B cell (primary cell): ENCODE measurements at regions not wholly inside any gene's neighbourhood (a gene's known extent, or its start where the extent isn't known, plus 50 kb on each side); places are given as distances from the start of the nearest gene placed in this dataset.

Source experiments
- ATAC-seq: fragments of 200-7000 bp; cut with Tn5 transposase; one replicate; pipeline ENCODE4 v1.10.0; 2021; ENCODE audit warnings: low read depth, mild to moderate bottlenecking, moderate number of reproducible peaks, moderate library complexity
- CTCF ChIA-PET: fragments of 350-600 bp; sonication (Branson Sonifier 250); formaldehyde crosslinking; loops from one replicate; lab custom pipeline; 2021; ENCODE audit warnings: antibody characterized with exemption, inconsistent platforms; lab: Charles Lee
- POLR2A ChIA-PET: fragments of 350-600 bp; sonication (Branson Sonifier 250); formaldehyde crosslinking; loops from one replicate; lab custom pipeline; 2021; ENCODE audit warnings: antibody characterized with exemption; lab: Charles Lee
- DNase-seq: peaks from one replicate; pipeline ENCODE4 v3.0.0; 2013
- H2AFZ ChIP-seq: 2 replicates; pipeline ENCODE4 v1.6.1; 2012; ENCODE audit warnings: mild to moderate bottlenecking, low read depth, low read length; ENCODE audit not compliant: insufficient read depth, poor library complexity, severe bottlenecking
- H3K27ac ChIP-seq, 2 donors: 1 replicate in 1 of 2; 2 replicates in 1 of 2; pipeline ENCODE4 v1.5.1; 2012 to 2013; ENCODE audit warnings: low read length in 2 of 2, mild to moderate bottlenecking in 2 of 2, moderate library complexity in 1 of 2
- H3K27me3 ChIP-seq, 4 experiments: fragments of 200-600 bp in 1 of 4; sonication (generic) in 1 of 4; replicated peaks in 1 of 4; 1 replicate in 2 of 4; 2 replicates in 2 of 4; pipeline versions ENCODE4 v1.6.1 to v1.7.0; 2013 to 2016; ENCODE audit warnings: low read length in 3 of 4, mild to moderate bottlenecking in 2 of 4, mixed read lengths in 1 of 4, moderate library complexity in 1 of 4; ENCODE audit not compliant: insufficient read depth in 4 of 4, control insufficient read depth in 3 of 4; ENCODE audit errors: control extremely low read depth in 1 of 4
- H3K36me3 ChIP-seq, 2 experiments: replicated peaks in 1 of 2; 1 replicate in 1 of 2; 2 replicates in 1 of 2; pipeline versions ENCODE4 v1.6.1 to v1.7.1; 2013; ENCODE audit warnings: low read length in 1 of 2; ENCODE audit not compliant: insufficient read depth in 2 of 2, control insufficient read depth in 1 of 2; ENCODE audit errors: control extremely low read depth in 1 of 2, extremely low read depth in 1 of 2
- H3K4me1 ChIP-seq, 2 donors: fragments of 200-600 bp in 1 of 2; sonication (generic) in 1 of 2; 1 replicate in 1 of 2; 2 replicates in 1 of 2; pipeline versions ENCODE4 v1.5.1 to v1.6.1; 2013 to 2017; ENCODE audit warnings: low read length in 2 of 2; ENCODE audit not compliant: control insufficient read depth in 2 of 2, insufficient read depth in 2 of 2
- H3K4me2 ChIP-seq: replicated peaks from 2 replicates; pipeline ENCODE3; 2012; ENCODE audit warnings: mild to moderate bottlenecking, low read depth, low read length; ENCODE audit not compliant: poor library complexity, severe bottlenecking
- H3K4me3 ChIP-seq, 5 experiments: fragments of 200-600 bp in 1 of 5; sonication (generic) in 1 of 5; 1 replicate in 3 of 5; 2 replicates in 2 of 5; pipeline versions ENCODE4 v1.5.1 to v1.7.0; 2011 to 2016; ENCODE audit warnings: low read length in 4 of 5, mild to moderate bottlenecking in 4 of 5, low read depth in 2 of 5, control low read depth in 1 of 5, moderate library complexity in 1 of 5; ENCODE audit not compliant: insufficient read depth in 1 of 5; ENCODE audit errors: control extremely low read depth in 1 of 5, extremely low read depth in 1 of 5
- H3K79me2 ChIP-seq: fragments of 200-600 bp; sonication (generic); one replicate; pipeline ENCODE4 v1.6.0; 2016; ENCODE audit warnings: low read length; ENCODE audit not compliant: control insufficient read depth, insufficient read depth
- H3K9ac ChIP-seq: fragments of 200-600 bp; sonication (generic); 2 replicates; pipeline ENCODE4 v1.6.1; 2017; ENCODE audit warnings: mild to moderate bottlenecking, low read length, moderate library complexity
- H3K9me3 ChIP-seq, 3 donors: one replicate each; pipeline versions ENCODE4 v1.6.1 to v1.7.1; 2013; ENCODE audit warnings: low read length in 2 of 3; ENCODE audit not compliant: control insufficient read depth in 2 of 3, insufficient read depth in 1 of 3; ENCODE audit errors: control extremely low read depth in 1 of 3
- H4K20me1 ChIP-seq: 2 replicates; pipeline ENCODE4 v1.6.0; 2012; ENCODE audit warnings: mild to moderate bottlenecking, low read length; ENCODE audit not compliant: insufficient read depth, control insufficient read depth, poor library complexity, severe bottlenecking
- H3K27ac Mint-ChIP-seq: one replicate; pipeline ENCODE4 v1.8.0; 2021; ENCODE audit warnings: mixed read lengths
- H3K27me3 Mint-ChIP-seq: one replicate; pipeline ENCODE4 v1.8.0; 2021; ENCODE audit warnings: mixed read lengths
- H3K4me1 Mint-ChIP-seq: one replicate; pipeline ENCODE4 v1.8.0; 2021; ENCODE audit warnings: mixed read lengths
- H3K4me3 Mint-ChIP-seq: one replicate; pipeline ENCODE4 v1.8.0; 2021; ENCODE audit warnings: mixed read lengths
- H3K9me3 Mint-ChIP-seq: one replicate; pipeline ENCODE4 v1.8.0; 2022; ENCODE audit warnings: mixed read lengths; ENCODE audit not compliant: insufficient read depth
- CTCF ChIP-seq: fragments of 200-600 bp; IDR thresholded peaks from one replicate; pipeline ENCODE4 v1.8.0; 2022; ENCODE audit warnings: antibody characterized with exemption, mild to moderate bottlenecking
- EZH2 ChIP-seq: IDR thresholded peaks from 2 replicates; pipeline ENCODE4 v1.6.1; 2012; ENCODE audit warnings: borderline replicate concordance, low read depth, mild to moderate bottlenecking, moderate library complexity, low read length; ENCODE audit not compliant: insufficient read depth, poor library complexity, severe bottlenecking
- WGBS: methylation state at CpG from one replicate; pipeline ENCODE4 v1.1.5; 2013; ENCODE audit warnings: missing lambda C conversion rate; ENCODE audit not compliant: insufficient coverage; 5-methylcytosine and 5-hydroxymethylcytosine counted together
- intact Hi-C: fragments of 100-400 bp; cut with micrococcal nuclease; formaldehyde crosslinking; loops from one replicate; pipeline ENCODE4 v1.10.0; 2022

- Histone ChIP-seq H4K20me1 (no peaks in the 10 kb centered on the region), H3K79me2 (no peaks in the 10 kb centered on the region), H3K27me3 (no peaks in the 10 kb centered on the region), H3K27ac (no peak overlapping the region), H3K9me3 (peaks cover 2 to 13% (median 9%) of the 10 kb centered on the region in 3 donors), H2AFZ (no peak overlapping the region), H3K36me3 (no peaks in the 10 kb centered on the region), H3K4me3 (no peak overlapping the region), H3K4me1 (peaks cover 7 to 9% of the 10 kb centered on the region in 2 donors), H3K4me2 (no peak overlapping the region), H3K9ac (no peak overlapping the region)
- intact Hi-C loops = no loop called here
- H3K9me3 Mint-ChIP-seq = peaks cover 2% of the 10 kb centered on the region
- TF ChIP-seq EZH2 = no peak
- TF ChIP-seq CTCF = no peak
- no peak for DNase-seq
- ChIA-PET POLR2A (no interaction called here), CTCF (no interaction called here)
- H3K4me1 Mint-ChIP-seq = peaks cover 6% of the 10 kb centered on the region
- H3K27ac Mint-ChIP-seq = no peak overlapping the region
- H3K27me3 Mint-ChIP-seq = peaks cover 2% of the 10 kb centered on the region
- ATAC-seq = no peak
- no peak overlapping the region for H3K4me3 Mint-ChIP-seq
Observed at GRCh38 chr12:93306636-93307035, 71.1 kb upstream of the NUDT4 start.

GRCh38 chr12:93308281-93308680 is 69.4 kb upstream of the NUDT4 start:
- H3K4me3 ChIP-seq = no peak overlapping the region
- no peaks in the 10 kb centered on the region for H4K20me1 ChIP-seq
- CTCF ChIA-PET = no interaction called here
- H3K9me3 ChIP-seq = peaks cover 2 to 13% (median 9%) of the 10 kb centered on the region in 3 donors
- ATAC-seq (no peak), DNase-seq (no peak)
- peaks cover 2% of the 10 kb centered on the region for H3K9me3 Mint-ChIP-seq
- peaks cover 2% of the 10 kb centered on the region for H3K27me3 Mint-ChIP-seq
- no peak overlapping the region for H3K27ac ChIP-seq
- intact Hi-C loops = no loop called here
- POLR2A ChIA-PET = interaction anchor here (0.7 kb wide), 1 partner anchor 203 kb away, joined by 3 read pairs; no protein-coding TSS in a partner anchor
- no peak for TF ChIP-seq CTCF
- H3K4me1 Mint-ChIP-seq = no peaks in the 10 kb centered on the region
- no peak overlapping the region for H2AFZ ChIP-seq
- H3K9ac ChIP-seq = no peak overlapping the region
- no peak overlapping the region for H3K4me2 ChIP-seq
- no peak overlapping the region for H3K4me3 Mint-ChIP-seq
- no CpG with 5 or more reads among the region's 4 CpGs for WGBS
- H3K27ac Mint-ChIP-seq = no peak overlapping the region
- H3K27me3 ChIP-seq = no peaks in the 10 kb centered on the region
- H3K4me1 ChIP-seq = no peaks in the 10 kb centered on the region
- no peaks in the 10 kb centered on the region for H3K36me3 ChIP-seq
- H3K79me2 ChIP-seq = no peaks in the 10 kb centered on the region
